ENCODE measurements at regions not wholly inside any gene's neighbourhood (a gene's known extent, or its start where the extent isn't known, plus 50 kb on each side); places are given as distances from the start of the nearest gene placed in this dataset.

DNA sequence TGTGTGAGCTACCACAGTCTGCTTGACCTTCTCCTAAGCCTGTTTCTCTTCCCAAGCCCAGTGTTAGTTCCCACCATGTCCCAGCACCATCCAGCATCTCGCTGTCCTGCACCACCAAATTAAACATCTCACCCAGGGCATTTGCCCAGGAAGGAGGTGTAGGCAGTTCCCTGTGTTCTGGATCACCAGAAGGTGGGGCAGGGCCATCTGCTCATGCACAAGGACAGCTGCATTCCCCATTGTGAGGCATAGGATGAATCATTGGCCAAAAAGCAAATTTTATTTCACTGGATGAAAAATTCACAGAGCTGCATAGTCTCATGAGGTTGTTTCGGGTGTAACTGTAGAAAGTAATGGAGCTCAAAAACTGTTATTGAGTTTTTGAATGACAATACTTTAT is 89.5 kb upstream of the GRIA1 start:
- DNase-seq, result no peak

- DNase-seq, result no peak
Measured at GRCh38 chr5:153402550-153402949, 87.9 kb upstream of the GRIA1 start.

GRCh38 chr5:153403470-153403869 is 87.0 kb upstream of the GRIA1 start:
- DNase-seq, result no peak

- no peak for DNase-seq
Measured at GRCh38 chr5:153404747-153405146, 85.7 kb upstream of the GRIA1 start.

GRCh38 chr5:153421676-153422075 is 68.8 kb upstream of the GRIA1 start:
- no peak for DNase-seq

- no peak for DNase-seq
Measured at GRCh38 chr5:153425914-153426313, 64.6 kb upstream of the GRIA1 start.

DNA sequence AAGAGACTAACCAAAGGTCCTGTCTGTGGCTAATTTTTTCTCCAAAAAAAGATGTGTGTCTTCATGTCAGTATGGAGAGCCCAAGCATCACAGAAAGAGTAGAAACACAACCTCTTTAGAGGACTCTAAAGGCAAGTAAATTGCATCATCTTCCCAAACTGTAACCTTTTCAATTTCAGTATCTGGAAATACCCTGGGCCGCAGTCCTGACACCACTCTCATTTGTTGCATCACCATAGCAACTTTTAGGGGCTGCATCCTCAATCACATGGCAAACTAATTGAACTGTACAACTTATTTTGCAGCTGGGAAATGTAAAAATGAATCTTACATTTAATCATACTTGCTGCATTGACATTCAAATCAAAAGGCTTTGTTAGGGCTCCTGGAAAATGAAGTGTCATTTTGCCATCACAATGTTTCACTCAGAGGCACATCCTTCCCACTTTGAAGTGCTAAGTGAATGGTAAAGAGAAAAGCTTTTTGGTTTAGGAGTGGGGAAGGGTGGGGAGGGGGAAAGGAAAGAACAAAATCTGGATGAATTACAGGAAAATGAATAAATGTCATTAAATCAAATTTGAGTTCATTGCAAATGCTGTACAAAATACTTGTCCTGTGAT is 60.6 kb upstream of the GRIA1 start:
- DNase-seq, result no peak

DNA sequence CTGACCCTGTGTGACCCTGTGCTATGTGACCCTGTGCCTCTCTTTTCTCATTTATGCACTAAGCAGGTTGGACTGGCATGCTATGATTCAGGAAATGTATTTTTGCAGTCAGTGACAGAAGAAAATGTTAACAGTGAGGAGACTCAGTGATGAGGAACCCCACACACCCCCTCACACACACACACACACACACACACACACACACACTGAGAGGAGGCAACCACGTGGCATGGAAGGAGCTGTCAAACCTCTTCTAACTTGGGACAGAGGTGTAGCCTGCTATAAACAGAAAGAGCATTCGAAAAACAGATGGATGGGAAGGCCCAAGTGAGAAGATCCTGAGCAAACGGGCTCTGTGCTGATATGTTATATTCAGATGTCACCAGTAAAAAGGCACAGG is 57.9 kb upstream of the GRIA1 start:
- no peak for DNase-seq

GRCh38 chr5:153437251-153437650 is 53.2 kb upstream of the GRIA1 start:
- no peak for DNase-seq

DNA sequence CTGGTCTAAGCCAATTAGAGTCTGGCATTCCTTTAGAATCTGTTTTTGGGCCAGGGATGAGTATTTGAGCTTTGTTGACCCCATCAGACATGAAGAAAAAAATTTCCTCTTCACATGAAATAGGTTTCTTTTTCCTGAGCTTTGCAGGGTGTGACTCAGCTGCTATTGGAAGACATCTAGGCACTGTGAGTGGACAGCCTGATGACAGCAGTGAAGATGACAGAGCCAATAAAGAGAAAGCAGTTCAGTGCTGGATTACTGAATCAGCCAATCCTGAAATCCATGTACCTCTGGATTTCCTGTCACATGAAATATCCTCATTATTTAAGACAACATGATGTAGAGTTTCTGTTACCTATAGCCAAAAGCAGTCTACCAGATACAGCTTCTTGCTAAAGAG is 51.3 kb upstream of the GRIA1 start:
- no peak for DNase-seq
